GM12873 (cell line): ENCODE measurements at regions not wholly inside any gene's neighbourhood (a gene's known extent, or its start where the extent isn't known, plus 50 kb on each side); places are given as distances from the start of the nearest gene placed in this dataset.

Experiments
- CTCF ChIP-seq: IDR thresholded peaks from 2 replicates; pipeline ENCODE4 v1.5.1; 2012; ENCODE audit warnings: low read depth, mild to moderate bottlenecking, moderate library complexity, low read length, control low read depth; ENCODE audit not compliant: insufficient read depth; ENCODE audit errors: missing control alignments

- no peak for TF ChIP-seq CTCF
Measured at GRCh38 chr4:116480546-116480945, 604.8 kb downstream of the TRAM1L1 start.

GRCh38 chr4:116478343-116478742 lies 607.0 kb downstream of the TRAM1L1 start:
- TF ChIP-seq CTCF, result no peak

- TF ChIP-seq CTCF, result no peak
Measured at GRCh38 chr4:116469582-116469981, 615.8 kb downstream of the TRAM1L1 start.

GRCh38 chr4:116453127-116453526 lies 632.2 kb downstream of the TRAM1L1 start:
- no peak for TF ChIP-seq CTCF

- no peak for TF ChIP-seq CTCF
Measured at GRCh38 chr4:116449764-116450163, 635.6 kb downstream of the TRAM1L1 start.

- TF ChIP-seq CTCF, result no peak
Measured at GRCh38 chr4:116444117-116444516, 641.3 kb downstream of the TRAM1L1 start.

- no peak for TF ChIP-seq CTCF
Measured at GRCh38 chr4:116438981-116439729, 646.2 kb downstream of the TRAM1L1 start.
